AG09309 (cell line): ENCODE measurements at regions not wholly inside any gene's neighbourhood (a gene's known extent, or its start where the extent isn't known, plus 50 kb on each side); places are given as distances from the start of the nearest gene placed in this dataset.
"Not testable (repeated sequence)": the region's sequence is repeated elsewhere in the genome, so short reads cannot be mapped to it uniquely, and the experiment has no call there.

ENCODE experiments used
- DNase-seq: peaks from one replicate; pipeline ENCODE4 v3.0.0-alpha.2; 2010; ENCODE audit warnings: low read depth
- H3K4me3 ChIP-seq: 2 replicates; pipeline ENCODE4 v1.5.1; 2011; ENCODE audit warnings: mild to moderate bottlenecking, low read depth, low read length, moderate library complexity; ENCODE audit not compliant: control insufficient read depth
- TF ChIP-seq, protein P1 (sequence below): IDR thresholded peaks from 2 replicates; pipeline ENCODE4 v1.5.1; 2011; ENCODE audit warnings: mild to moderate bottlenecking, low read depth, low read length, inconsistent platforms; ENCODE audit not compliant: insufficient read depth, control insufficient read depth; ENCODE audit errors: missing control alignments

DNA sequence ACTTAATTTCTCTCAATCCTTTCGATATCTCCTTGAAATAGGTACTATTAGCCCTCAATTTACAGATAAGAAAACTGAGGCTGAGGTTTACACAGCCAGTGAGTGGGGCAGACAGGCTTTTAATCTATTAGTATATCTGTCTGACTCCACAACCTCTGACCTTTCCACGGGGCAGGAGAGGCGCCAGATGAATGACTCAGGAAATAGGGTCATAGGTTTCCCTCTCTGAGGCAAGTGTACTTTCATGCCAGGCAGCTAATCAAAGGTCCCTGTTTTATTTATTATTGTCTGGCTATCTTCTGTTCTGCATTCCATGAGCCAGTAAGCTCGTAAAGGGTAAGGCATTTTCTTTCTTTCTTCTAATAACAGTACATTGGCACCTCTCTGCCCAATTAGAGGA lies 79.6 kb upstream of the KLF4 start:
- DNase-seq, result no peak
- no peak overlapping the region for H3K4me3 ChIP-seq
- TF ChIP-seq, protein P1, sequence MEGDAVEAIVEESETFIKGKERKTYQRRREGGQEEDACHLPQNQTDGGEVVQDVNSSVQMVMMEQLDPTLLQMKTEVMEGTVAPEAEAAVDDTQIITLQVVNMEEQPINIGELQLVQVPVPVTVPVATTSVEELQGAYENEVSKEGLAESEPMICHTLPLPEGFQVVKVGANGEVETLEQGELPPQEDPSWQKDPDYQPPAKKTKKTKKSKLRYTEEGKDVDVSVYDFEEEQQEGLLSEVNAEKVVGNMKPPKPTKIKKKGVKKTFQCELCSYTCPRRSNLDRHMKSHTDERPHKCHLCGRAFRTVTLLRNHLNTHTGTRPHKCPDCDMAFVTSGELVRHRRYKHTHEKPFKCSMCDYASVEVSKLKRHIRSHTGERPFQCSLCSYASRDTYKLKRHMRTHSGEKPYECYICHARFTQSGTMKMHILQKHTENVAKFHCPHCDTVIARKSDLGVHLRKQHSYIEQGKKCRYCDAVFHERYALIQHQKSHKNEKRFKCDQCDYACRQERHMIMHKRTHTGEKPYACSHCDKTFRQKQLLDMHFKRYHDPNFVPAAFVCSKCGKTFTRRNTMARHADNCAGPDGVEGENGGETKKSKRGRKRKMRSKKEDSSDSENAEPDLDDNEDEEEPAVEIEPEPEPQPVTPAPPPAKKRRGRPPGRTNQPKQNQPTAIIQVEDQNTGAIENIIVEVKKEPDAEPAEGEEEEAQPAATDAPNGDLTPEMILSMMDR, result no peak

DNA sequence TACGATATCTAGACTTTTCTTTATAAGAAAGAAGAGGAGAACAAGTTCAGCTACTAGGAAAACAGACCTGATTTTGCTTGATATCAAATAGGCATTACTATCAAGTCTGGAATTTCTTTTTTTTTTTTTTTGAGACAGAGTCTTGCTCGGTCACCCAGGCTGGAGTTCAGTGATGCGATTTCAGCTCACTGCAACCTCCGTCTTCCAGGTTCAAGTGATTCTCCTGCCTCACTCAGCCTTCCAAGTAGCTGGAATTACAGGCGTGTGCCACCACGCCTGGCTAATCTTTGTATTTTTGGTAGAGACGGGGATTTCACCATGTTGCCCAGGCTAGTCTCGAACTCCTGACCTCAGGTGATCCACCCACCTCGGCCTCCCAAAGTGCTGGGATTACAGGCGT lies 78.8 kb upstream of the KLF4 start:
- not testable (repeated sequence) for DNase-seq

DNA sequence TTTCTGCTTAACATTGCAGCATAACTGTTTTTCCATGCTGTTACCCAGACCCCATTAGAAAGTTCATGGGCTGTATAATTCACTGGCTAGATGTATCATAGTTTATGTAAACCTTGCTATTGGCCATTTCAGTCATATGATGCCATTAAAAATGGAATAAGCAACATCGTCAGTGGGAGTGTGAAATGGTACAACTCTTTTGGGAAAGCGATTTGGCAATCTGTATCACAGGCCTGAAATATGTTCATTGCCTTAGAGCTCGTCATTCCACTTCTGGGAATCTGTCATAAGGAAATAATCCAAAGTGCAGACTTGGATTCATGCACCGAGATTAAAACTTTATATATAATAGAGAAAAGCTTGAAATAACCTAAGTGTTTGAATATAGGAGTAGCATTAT lies 77.9 kb upstream of the KLF4 start:
- no peak for DNase-seq

More for the DNA sequence above, 78.8 kb upstream of the KLF4 start:
- not testable (repeated sequence) for H3K4me3 ChIP-seq

DNA sequence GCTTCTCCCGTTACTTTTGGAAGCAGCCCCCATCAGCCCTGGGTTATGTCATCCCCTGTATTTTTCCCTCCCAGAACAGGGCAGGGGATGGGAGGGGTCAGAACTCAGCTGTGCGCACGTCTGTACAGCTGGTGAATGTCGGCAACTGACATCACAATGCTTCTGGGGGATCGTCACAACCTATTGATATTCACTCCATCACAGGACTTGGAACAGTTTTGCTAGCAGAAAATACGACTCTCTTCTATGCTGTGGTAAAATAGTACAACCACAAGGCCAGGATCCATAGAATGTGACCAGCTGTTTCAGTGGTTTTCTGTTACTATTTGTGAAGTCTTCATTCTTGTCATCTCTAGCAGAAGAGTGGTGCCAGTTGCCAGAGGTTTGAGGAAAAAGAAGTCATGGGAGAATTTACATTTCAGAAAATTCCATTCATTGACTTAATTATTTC lies 77.1 kb upstream of the KLF4 start:
- TF ChIP-seq, protein P1, result no peak
- no peak overlapping the region for H3K4me3 ChIP-seq
- DNase-seq, result no peak

More for the DNA sequence above, 77.9 kb upstream of the KLF4 start:
- no peak overlapping the region for H3K4me3 ChIP-seq
- TF ChIP-seq, protein P1, result no peak

DNA sequence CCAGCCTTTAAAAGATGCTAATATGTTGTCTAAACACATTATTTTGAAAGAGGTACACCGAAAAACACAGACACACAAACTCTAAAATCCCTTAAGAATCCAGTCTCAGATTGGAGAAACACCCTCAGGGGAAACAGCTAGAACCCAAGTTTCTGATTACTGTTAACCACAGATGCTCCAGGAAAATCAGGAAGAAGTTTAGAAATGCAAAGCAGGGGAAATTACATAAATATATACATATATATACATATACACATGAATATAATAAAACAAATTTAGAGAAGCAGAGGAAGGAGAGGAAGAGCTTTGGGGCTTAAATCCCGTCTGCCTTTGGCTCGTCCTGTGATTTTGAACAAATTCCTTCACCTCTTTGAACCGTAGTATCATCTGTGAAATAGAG lies 73.2 kb upstream of the KLF4 start:
- TF ChIP-seq, protein P1, result no peak
- no peak overlapping the region for H3K4me3 ChIP-seq
- no peak for DNase-seq

DNA sequence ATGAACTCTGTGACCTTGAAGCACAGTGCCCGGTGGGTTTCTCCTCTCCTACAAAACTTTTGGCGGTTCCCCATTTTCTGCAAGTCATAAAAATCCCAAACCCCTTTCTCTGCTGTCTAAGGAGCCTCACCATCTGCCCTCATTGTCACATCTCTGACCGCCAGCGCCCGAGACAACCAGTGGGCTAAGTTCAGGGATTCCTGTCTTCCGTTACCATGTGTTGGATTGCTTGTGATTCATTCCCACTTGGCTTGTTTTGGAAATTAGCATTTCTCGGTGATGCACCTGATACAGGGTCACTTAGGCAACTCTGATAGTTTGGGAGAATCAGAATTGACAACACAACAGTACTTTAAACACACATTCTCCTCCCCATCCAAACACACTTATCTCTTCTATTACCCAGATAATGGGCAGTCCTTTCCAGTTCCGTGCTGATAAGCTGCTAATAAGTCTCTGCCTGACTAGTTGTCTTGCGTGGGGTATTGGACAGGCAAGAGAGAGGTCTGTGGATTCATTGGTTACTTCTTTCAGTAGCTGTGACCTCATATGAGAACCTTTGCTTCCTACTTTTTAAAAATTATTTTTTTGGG lies 70.0 kb upstream of the KLF4 start:
- no peak for DNase-seq
- TF ChIP-seq, protein P1, result no peak
- no peak overlapping the region for H3K4me3 ChIP-seq

DNA sequence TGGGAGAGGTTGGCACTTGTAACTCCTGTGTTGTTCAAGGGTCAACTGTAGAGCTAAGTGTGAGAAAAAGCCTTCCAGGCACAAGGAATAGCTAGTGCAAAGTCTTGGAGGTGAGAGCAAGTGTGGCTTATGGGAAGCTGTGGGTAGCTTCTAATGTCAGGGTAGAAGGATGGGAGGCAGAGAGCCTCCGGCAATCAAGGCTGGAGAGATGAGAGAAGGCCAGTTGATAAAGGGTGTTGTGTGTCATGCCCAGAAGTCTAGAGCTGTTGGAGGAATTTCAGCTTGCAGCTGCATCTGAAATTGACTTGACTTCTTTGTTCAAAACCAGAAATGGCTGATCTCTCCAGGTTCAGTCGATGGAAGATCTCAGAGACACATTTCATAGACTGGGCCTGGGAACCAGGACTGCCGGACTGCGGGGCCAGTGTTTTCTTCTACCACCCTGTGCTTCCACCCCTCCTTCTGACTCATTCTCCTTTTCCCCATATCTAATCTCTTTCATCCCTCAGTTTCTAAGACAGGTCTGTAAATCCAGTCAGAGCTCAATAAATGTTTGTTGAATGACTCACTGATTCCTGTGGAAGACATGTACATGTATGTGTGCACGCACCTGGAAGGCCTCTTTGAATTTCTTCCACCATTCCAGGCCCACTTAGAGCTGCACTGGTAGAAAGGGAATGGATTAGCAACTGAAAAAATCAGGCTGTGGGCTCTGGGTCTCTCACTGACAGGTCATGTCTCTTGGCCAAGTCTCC lies 67.8 kb upstream of the KLF4 start:
- no peak for DNase-seq
- TF ChIP-seq, protein P1, result no peak
- H3K4me3 ChIP-seq, result no peak overlapping the region
